Activated T-helper 17 cell treated with anti-CD3 and anti-CD28 coated beads, Interleukin-2, amount 50 U/mL, for 72 hours (primary cell): ENCODE measurements at regions not wholly inside any gene's neighbourhood (a gene's known extent, or its start where the extent isn't known, plus 50 kb on each side); places are given as distances from the start of the nearest gene placed in this dataset.

Experiments
- ATAC-seq: fragments of 150-1000 bp; cut with Tn5 transposase; replicated peaks from 2 replicates; pipeline ENCODE4 v1.10.0; 2021; ENCODE audit warnings: mild to moderate bottlenecking, moderate library complexity
- H3K27ac Mint-ChIP-seq: one replicate; pipeline ENCODE4 v1.8.0; 2022; ENCODE audit warnings: mixed read lengths
- H3K27me3 Mint-ChIP-seq: one replicate; pipeline ENCODE4 v1.8.0; 2022; ENCODE audit warnings: mixed read lengths
- H3K36me3 Mint-ChIP-seq: one replicate; pipeline ENCODE4 v1.8.0; 2022; ENCODE audit warnings: low read depth, mild to moderate bottlenecking, mixed read lengths
- H3K4me1 Mint-ChIP-seq: one replicate; pipeline ENCODE4 v1.8.0; 2022; ENCODE audit warnings: mixed read lengths
- H3K4me3 Mint-ChIP-seq: one replicate; pipeline ENCODE4 v1.8.0; 2022; ENCODE audit warnings: mild to moderate bottlenecking, mixed read lengths
- H3K9me3 Mint-ChIP-seq: one replicate; pipeline ENCODE4 v1.8.0; 2022; ENCODE audit warnings: mixed read lengths

DNA sequence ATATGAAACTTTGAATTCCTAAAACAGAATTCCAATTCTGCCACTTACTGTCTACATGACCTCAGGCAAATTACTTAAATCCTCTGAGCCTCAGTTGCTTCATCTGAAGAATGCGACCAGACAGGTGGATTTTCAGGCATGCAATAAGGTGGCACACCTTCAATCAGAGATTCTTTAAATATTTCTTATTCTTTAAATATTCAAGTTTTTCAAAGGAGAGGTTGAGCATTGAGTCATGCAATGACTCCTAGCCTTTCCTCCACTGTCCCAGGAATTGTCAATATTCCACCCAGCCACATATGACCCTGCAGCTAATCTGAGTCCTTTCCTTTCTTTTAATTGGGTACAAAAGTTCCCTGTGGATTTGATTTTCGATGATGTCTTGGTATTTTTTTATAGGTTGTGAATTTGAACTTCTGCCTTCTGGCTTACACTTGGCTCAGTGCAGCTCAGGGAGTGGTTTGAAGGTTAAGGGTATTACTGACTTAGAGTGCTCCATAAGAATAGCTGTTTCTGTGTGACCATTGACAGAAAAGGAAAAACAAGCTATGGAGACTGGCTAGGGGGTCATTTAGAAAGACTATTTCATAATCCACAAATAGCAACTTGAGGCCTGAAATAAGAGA is 52.2 kb upstream of the PRDX6 start:
- ATAC-seq: no peak
- Mint-ChIP-seq H3K36me3 (no peaks in the 10 kb centered on the region), H3K27ac (no peak overlapping the region), H3K4me3 (no peak overlapping the region), H3K4me1 (peaks cover 12% of the 10 kb centered on the region), H3K9me3 (no peaks in the 10 kb centered on the region), H3K27me3 (no peaks in the 10 kb centered on the region)

DNA sequence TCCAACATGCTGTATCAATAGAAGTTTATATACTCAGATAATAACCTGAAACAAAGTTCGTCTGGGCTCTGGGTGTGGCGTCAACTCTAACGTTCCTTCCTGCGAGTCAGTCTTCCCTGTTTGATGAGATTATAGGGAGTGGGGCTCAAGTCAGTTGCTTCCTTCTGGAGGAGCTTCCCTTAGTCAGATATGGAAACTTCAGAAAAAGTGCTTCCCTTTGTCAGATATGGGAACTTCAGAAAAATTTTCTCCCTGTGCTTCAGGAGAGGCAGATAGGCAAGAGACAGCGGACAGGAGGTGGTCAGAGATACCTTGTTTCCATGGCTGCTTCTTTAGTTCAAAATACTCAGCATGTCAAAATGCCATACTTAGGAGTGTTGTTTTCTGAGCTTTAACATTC is 51.1 kb upstream of the PRDX6 start:
- peaks cover 14% of the 10 kb centered on the region for H3K4me1 Mint-ChIP-seq
- no peak for ATAC-seq
- H3K36me3 Mint-ChIP-seq: no peaks in the 10 kb centered on the region
- no peaks in the 10 kb centered on the region for H3K9me3 Mint-ChIP-seq
- H3K27ac Mint-ChIP-seq: no peak overlapping the region
- no peaks in the 10 kb centered on the region for H3K27me3 Mint-ChIP-seq
- H3K4me3 Mint-ChIP-seq: no peak overlapping the region

DNA sequence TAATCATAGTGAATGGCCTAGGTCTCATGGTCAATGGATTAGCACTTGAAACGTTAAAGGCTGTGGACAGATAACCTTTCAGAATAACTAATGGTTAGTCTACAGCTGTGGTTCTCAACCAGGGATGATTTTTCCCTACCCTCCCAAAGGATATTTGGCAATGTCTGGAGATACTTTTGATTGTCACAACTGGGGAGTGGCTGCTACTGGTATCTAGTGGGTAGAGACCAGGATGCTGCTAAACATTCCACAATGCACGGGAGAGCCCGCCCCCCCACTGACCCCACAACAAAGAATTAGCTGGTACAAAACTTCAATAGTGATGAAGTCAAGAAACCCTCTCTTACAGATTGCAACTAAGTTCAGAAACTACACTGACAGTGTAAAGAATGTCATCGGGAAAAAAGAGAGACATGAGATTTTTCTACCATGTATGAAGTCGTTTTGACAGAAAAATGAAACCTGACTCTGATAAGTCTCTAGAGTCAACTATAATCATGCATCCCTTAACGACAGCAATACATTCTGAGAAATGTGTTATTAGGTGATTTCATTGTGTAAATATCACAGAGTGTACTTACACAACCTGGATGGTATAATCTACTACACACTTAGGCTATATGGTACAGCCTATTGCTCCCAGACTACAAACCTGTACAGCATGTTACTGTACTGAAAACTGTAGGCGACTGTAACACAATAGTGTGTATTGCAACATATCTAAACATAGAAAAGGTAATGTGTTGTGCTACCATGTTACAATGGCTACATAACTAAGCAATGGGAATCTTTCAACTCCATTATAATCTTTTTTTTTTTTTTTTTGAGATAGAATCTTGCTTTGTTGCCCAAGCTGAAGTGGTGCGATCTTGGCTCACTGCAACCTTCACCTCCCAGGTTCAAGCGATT is 49.7 kb upstream of the PRDX6 start:
- Mint-ChIP-seq H3K27me3 (no peaks in the 10 kb centered on the region), H3K4me1 (peaks cover 14% of the 10 kb centered on the region), H3K9me3 (no peaks in the 10 kb centered on the region), H3K4me3 (no peak overlapping the region), H3K36me3 (no peaks in the 10 kb centered on the region), H3K27ac (no peak overlapping the region)
- ATAC-seq: no peak
